Spinal cord (tissue), 9 donors: ENCODE measurements at regions not wholly inside any gene's neighbourhood (a gene's known extent, or its start where the extent isn't known, plus 50 kb on each side); places are given as distances from the start of the nearest gene placed in this dataset.
A peak's percentile ranks its signal among the peaks of the same experiment; 100 is the strongest.

ENCODE experiments used
- DNase-seq, 6 donors: peaks; one replicate each; pipeline versions ENCODE4 v3.0.0 to v3.0.0-alpha.2; 2013 to 2015; ENCODE audit warnings: low spot score in 6 of 6, low read depth in 4 of 6
- H3K27ac ChIP-seq: one replicate; pipeline ENCODE4 v1.5.1; 2013; ENCODE audit warnings: low read depth, low read length, control low read depth
- H3K27me3 ChIP-seq: one replicate; pipeline ENCODE4 v1.6.1; 2013; ENCODE audit warnings: low read length; ENCODE audit not compliant: control insufficient read depth, insufficient read depth
- H3K36me3 ChIP-seq: one replicate; pipeline ENCODE4 v1.6.1; 2013; ENCODE audit warnings: low read length; ENCODE audit not compliant: control insufficient read depth, insufficient read depth
- H3K4me1 ChIP-seq: one replicate; pipeline ENCODE4 v1.6.1; 2013; ENCODE audit warnings: low read length; ENCODE audit not compliant: control insufficient read depth, insufficient read depth
- H3K4me3 ChIP-seq: one replicate; pipeline ENCODE4 v1.5.1; 2013; ENCODE audit warnings: low read depth, low read length, control low read depth
- H3K9me3 ChIP-seq: one replicate; pipeline ENCODE4 v1.6.1; 2013; ENCODE audit warnings: low read length; ENCODE audit not compliant: control insufficient read depth, insufficient read depth
- WGBS: methylation state at CpG from one replicate; pipeline ENCODE4 v1.1.5; 2013; ENCODE audit warnings: missing lambda C conversion rate; ENCODE audit not compliant: insufficient coverage; 5-methylcytosine and 5-hydroxymethylcytosine counted together
- donor health status: healthy.

DNA sequence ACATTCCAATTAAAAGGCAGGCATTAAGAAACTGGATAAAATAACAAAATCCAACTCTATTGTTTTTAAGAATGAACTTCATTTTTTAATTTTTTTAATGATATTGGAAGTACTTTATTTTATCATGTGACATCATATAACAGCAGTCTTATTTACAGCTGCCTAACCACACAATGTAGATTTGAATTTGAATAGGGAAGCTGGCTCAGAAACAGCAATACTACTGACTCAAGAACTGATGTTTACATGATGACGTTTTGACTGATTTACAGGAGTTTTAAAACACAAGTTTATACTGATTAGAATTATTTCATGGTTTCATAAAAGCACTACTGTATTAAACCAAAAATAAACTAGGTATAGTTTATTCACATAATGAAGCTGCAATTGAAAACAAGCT is 348.7 kb upstream of the NR5A2 start:
- Histone ChIP-seq H3K27me3 (no peaks in the 10 kb centered on the region), H3K27ac (no peak overlapping the region), H3K9me3 (no peaks in the 10 kb centered on the region), H3K4me3 (no peak overlapping the region), H3K4me1 (no peaks in the 10 kb centered on the region), H3K36me3 (no peaks in the 10 kb centered on the region)
- no CpG with 5 or more reads among the region's 1 CpG for WGBS
- no peak for DNase-seq

DNA sequence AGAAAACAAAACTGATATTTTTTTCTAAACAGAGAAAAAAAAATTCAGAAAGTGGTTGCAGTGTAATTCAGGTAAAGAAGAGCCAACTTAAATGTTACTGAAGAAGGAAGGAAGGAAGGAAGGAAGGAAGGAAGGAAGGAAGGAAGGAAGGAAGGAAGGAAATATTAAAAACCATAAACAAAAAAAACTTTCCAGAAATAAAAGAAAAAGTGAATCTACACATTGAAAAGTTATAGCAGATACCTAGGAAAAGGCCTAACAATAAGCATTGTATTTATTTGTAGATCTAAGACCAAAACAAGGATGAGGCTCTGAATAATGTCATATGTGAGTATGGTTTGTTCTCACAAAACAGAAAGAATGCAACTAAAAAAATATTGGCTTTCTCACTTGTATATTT is 345.4 kb upstream of the NR5A2 start:
- Histone ChIP-seq H3K27me3 (no peaks in the 10 kb centered on the region), H3K27ac (no peak overlapping the region), H3K4me3 (no peak overlapping the region), H3K9me3 (no peaks in the 10 kb centered on the region), H3K36me3 (no peaks in the 10 kb centered on the region), H3K4me1 (no peaks in the 10 kb centered on the region)
- no peak for DNase-seq

DNA sequence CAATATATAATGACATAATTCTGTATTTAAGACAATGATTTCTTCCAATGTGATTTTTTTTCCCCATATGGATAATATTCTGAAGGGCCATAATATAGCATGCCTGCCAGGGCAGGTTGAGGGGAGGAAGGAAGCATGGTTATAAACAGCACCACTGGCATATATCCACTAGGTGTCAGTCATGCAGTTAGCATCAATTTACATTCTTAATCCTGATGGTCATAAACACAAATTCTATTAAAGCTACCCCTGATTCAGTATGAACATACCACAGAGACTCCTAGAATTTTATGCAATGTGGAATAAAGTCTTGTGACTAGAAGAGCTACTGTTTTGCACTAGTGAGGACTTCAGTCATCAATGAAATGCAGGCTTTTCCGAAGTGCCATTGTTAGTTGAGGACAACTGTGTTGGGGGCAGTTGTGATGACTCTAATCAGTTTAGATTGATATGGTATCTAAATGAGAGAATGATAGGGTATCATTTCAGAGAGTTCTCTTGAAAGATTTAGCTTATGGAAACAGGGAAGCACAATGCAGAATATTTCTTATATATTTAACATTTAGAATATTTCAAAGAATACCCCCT is 342.7 kb upstream of the NR5A2 start:
- H3K27me3 ChIP-seq = no peaks in the 10 kb centered on the region
- WGBS = 93% methylated on average over 1 of the region's 1 CpG
- no peak overlapping the region for H3K4me3 ChIP-seq
- H3K27ac ChIP-seq = no peak overlapping the region
- no peaks in the 10 kb centered on the region for H3K36me3 ChIP-seq
- H3K4me1 ChIP-seq = no peaks in the 10 kb centered on the region
- H3K9me3 ChIP-seq = no peaks in the 10 kb centered on the region
- peak; percentile 27 to 91 (median 44) for DNase-seq

DNA sequence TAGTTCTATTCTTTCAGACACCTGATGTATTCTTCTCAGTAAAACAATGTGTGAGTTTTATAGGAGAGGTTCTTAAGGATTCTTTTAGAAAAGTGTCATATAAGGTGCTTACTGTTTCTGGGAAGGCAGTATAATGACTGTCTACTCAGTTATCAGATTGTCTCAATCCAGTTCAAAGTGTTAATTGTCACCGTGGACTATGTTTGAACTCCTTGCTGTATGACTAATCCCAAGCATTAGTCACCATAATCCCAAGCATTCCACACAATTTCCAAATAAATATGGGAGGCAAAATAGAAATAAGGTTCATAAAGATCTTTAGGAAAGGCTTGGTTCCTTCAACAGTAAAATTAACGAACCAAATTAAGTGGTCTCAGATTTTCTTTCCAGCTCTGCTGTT is 342.1 kb upstream of the NR5A2 start:
- DNase-seq = no peak
- 100% methylated on average over 1 of the region's 2 CpGs for WGBS
- Histone ChIP-seq H3K27me3 (no peaks in the 10 kb centered on the region), H3K9me3 (no peaks in the 10 kb centered on the region), H3K4me3 (no peak overlapping the region), H3K27ac (no peak overlapping the region), H3K36me3 (no peaks in the 10 kb centered on the region), H3K4me1 (no peaks in the 10 kb centered on the region)

DNA sequence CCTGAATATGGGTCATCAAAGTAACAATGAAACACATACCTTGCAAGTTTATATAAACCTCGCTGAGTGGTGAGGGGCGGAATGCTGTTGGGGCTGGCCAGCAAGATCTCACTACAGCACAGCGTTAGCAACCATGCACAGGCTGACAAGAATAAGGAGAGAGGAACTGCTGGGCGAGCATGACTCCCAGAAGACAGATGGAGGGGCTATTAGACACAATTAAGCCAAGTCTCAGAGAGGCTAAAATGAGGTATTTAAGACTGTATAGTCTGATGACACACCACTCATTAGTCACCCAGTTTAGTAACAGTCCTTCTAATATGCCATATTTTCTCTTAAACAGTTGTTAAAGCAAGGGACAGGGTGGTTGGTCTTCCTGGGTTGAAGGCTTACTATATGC is 340.2 kb upstream of the NR5A2 start:
- H3K4me3 ChIP-seq = no peak overlapping the region
- H3K9me3 ChIP-seq = no peaks in the 10 kb centered on the region
- H3K4me1 ChIP-seq = no peaks in the 10 kb centered on the region
- no peaks in the 10 kb centered on the region for H3K36me3 ChIP-seq
- no peaks in the 10 kb centered on the region for H3K27me3 ChIP-seq
- DNase-seq = no peak
- WGBS = 70% methylated on average over 2 of the region's 4 CpGs
- no peak overlapping the region for H3K27ac ChIP-seq

DNA sequence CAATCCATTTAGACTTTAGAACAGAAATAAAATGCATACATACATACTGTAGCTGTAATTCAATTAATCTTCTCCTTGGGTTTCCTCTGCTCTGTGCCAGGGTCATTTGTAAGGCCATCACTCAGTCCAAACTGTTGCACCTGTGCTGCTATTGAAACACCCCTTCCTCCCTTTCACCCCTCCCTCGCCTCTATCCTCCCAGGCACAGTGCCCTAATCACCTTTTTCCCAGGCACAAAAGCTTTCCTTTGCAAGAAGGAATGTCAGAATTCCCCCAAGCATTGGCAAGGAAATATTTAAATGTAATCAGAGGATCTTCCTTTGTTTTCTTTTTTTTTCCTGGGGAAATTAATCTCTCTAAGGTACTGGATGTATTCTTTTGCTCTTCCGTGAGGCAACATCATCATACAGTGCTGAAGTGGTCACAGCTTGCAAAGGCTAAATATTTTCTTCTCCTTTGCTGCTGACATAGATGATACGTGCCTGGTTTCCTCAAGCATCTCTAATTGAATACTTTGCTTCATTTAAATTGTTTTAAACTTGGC is 339.3 kb upstream of the NR5A2 start:
- WGBS = 45% methylated on average over 2 of the region's 3 CpGs
- DNase-seq = no peak
- Histone ChIP-seq H3K27ac (no peak overlapping the region), H3K36me3 (no peaks in the 10 kb centered on the region), H3K9me3 (no peaks in the 10 kb centered on the region), H3K27me3 (no peaks in the 10 kb centered on the region), H3K4me3 (no peak overlapping the region), H3K4me1 (no peaks in the 10 kb centered on the region)

DNA sequence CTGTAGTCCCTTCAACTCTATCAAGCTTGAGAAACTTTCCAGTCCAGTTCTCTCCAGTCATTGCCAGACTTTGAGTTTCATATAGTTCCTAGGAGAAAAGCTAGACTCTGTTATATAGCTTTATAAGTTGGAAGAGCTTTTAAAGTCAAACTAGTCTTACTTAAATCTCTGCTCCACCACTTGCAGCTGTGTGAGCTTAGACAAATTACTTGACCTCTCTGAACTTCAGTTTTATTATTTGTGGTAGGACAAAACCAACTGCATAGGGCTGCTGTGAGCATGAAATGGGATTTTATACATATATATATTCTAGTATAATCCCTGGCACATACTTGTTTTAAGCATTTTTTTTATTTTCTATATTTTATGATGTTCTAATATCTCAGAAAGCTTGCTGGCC is 338.7 kb upstream of the NR5A2 start:
- Histone ChIP-seq H3K4me1 (no peaks in the 10 kb centered on the region), H3K27ac (no peak overlapping the region), H3K9me3 (no peaks in the 10 kb centered on the region), H3K4me3 (no peak overlapping the region), H3K36me3 (no peaks in the 10 kb centered on the region), H3K27me3 (no peaks in the 10 kb centered on the region)
- DNase-seq = no peak

DNA sequence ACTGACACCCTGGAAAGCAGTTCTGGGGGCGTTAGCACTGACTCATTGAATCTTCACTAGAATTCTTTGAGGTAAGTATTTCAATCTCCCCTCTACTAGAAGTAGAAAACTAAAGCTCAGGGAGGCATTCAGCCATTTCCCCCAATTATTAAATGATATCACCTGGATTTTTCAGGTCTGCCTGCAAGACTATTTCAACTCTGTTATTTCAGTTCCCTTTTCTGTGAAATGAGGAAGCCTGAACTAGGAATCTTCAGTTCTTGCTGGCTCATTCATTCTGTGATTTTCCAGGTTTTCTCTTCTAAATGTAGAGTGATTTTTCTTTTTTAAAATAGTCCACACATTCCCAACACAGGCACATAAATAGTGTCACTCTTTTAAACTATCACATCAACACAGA is 337.0 kb upstream of the NR5A2 start:
- Histone ChIP-seq H3K36me3 (no peaks in the 10 kb centered on the region), H3K4me3 (no peak overlapping the region), H3K27me3 (no peaks in the 10 kb centered on the region), H3K27ac (no peak overlapping the region), H3K9me3 (no peaks in the 10 kb centered on the region), H3K4me1 (no peaks in the 10 kb centered on the region)
- DNase-seq = no peak
- WGBS = 63% methylated on average over 1 of the region's 1 CpG

DNA sequence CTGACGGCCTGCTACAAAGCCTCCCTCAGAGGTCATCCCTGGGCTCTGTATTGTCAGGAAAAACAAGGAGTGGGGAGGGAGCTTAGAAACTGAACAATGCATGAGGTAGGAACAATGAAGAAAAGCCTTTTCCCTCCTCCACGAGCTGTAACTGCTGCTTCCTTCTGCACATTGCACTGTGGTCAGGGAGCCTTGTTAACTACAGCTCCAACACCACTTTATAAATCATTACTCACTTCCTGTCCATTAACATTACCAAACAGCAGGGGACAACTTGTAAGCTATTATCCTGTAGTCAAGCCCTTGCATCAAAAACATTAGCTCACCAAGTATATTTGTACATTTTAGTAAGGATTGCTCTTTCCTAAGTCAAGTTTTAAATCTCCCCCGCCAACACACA is 336.0 kb upstream of the NR5A2 start:
- 46% methylated on average over 3 of the region's 3 CpGs for WGBS
- peak in 1 of 6 donors; percentile 30 for DNase-seq

DNA sequence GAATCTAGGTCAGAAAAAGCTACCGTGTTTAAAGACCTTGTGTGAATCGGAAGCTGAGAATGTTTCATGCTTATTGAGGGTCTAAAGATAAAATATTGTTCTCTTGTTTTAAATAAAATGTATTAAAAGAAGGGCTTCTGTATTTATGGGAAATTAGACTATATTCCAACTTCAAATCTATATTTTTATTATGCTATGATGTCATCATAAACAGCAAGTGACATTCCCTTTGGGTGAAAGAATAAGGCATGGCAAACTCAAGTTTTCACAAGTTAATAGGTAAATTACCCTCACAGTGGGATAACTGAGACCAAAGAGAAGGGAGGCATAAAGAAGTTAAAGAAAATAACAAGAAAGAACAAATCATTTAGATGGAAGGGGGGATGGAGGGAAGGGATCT is 333.8 kb upstream of the NR5A2 start:
- H3K27me3 ChIP-seq = no peaks in the 10 kb centered on the region
- no peak overlapping the region for H3K4me3 ChIP-seq
- DNase-seq = no peak
- 85% methylated on average over 2 of the region's 2 CpGs for WGBS
- H3K36me3 ChIP-seq = no peaks in the 10 kb centered on the region
- H3K27ac ChIP-seq = no peak overlapping the region
- no peaks in the 10 kb centered on the region for H3K9me3 ChIP-seq
- no peaks in the 10 kb centered on the region for H3K4me1 ChIP-seq

More for the DNA sequence above, 336.0 kb upstream of the NR5A2 start:
- H3K9me3 ChIP-seq = no peaks in the 10 kb centered on the region
- H3K27me3 ChIP-seq = no peaks in the 10 kb centered on the region
- H3K27ac ChIP-seq = no peak overlapping the region
- H3K36me3 ChIP-seq = no peaks in the 10 kb centered on the region
- no peak overlapping the region for H3K4me3 ChIP-seq
- no peaks in the 10 kb centered on the region for H3K4me1 ChIP-seq
